Memory B cell (primary cell): ENCODE measurements at regions not wholly inside any gene's neighbourhood (a gene's known extent, or its start where the extent isn't known, plus 50 kb on each side); places are given as distances from the start of the nearest gene placed in this dataset.

Source experiments
- ATAC-seq: fragments of 150-1000 bp; cut with Tn5 transposase; 2 replicates; pipeline ENCODE4 v1.10.0; 2021; ENCODE audit warnings: low read depth, mild to moderate bottlenecking, moderate library complexity
- DNase-seq, 2 donors: peaks; one replicate each; pipeline ENCODE4 v3.0.0; 2022; ENCODE audit warnings: low spot score in 2 of 2
- H3K27ac Mint-ChIP-seq: one replicate; pipeline ENCODE4 v1.8.0; 2022; ENCODE audit warnings: mild to moderate bottlenecking, moderate library complexity, mixed read lengths
- H3K27me3 Mint-ChIP-seq: one replicate; pipeline ENCODE4 v1.8.0; 2022; ENCODE audit warnings: mixed read lengths
- H3K36me3 Mint-ChIP-seq: one replicate; pipeline ENCODE4 v1.8.0; 2022; ENCODE audit warnings: mild to moderate bottlenecking, mixed read lengths
- H3K4me1 Mint-ChIP-seq: one replicate; pipeline ENCODE4 v1.8.0; 2022; ENCODE audit warnings: mixed read lengths
- H3K4me3 Mint-ChIP-seq: one replicate; pipeline ENCODE4 v1.8.0; 2022; ENCODE audit warnings: mild to moderate bottlenecking, moderate library complexity, mixed read lengths
- H3K9me3 Mint-ChIP-seq: one replicate; pipeline ENCODE4 v1.8.0; 2022; ENCODE audit warnings: mixed read lengths

DNA sequence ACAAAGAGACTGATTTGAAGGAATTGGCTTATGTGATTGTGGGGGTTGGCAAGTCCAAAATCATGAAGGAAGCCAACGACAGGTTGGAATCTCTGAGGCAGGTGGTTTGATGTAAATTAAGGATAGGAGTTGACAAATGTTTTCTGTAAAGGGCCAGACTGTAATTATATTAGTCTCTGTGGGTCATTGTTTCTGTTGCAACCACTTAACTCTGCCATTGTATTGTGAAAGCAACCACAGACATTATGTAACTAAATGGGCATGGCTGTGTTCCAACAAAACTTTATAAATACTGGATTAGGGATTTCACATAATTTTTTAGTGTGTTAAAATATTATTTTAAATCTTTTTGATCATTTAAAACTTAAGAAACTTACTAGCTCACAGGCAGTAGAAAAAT lies 199.2 kb upstream of the MYLIP start:
- Mint-ChIP-seq H3K4me1 (peaks cover 2% of the 10 kb centered on the region), H3K27ac (no peak overlapping the region), H3K4me3 (no peak overlapping the region), H3K27me3 (peaks cover 2% of the 10 kb centered on the region), H3K9me3 (peaks cover 14% of the 10 kb centered on the region), H3K36me3 (peaks cover 11% of the 10 kb centered on the region)
- ATAC-seq: no peak
- no peak for DNase-seq

DNA sequence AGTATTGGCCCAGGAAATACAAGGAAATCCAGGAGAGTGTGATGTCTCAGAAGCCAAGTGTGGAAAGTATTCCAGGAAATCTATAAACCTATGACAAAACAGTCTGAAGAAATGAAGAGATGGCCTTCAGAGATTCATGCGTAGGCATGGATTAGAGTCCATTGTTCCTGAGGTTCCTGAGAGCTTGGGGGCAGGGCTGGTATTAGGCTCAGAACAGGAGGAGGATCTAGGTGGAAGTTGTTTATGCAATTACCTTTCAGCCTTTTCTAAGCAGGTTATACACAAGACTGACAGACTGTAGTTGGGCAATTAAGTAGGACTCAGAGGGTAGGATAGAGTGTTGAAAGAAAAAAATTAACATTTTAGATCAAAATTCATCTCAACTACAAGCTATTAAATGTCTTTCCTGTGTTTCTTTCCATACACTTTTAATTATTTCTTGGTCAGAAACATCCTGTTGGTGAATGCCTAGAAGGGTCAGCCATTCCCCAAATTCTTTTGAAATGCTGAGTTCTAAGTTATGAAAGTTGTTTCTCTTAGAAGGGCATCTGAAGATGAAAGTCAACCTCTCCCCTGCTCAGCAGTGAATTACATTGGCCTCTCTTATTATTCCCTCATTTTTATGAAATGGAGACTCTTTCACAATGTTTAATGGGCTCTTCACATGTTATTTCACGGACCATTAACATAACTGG lies 201.2 kb upstream of the MYLIP start:
- H3K4me3 Mint-ChIP-seq: no peak overlapping the region
- DNase-seq (no peak), ATAC-seq (no peak)
- H3K27me3 Mint-ChIP-seq: peaks cover 2% of the 10 kb centered on the region
- peaks cover 11% of the 10 kb centered on the region for H3K36me3 Mint-ChIP-seq
- H3K27ac Mint-ChIP-seq: no peak overlapping the region
- peaks cover 2% of the 10 kb centered on the region for H3K4me1 Mint-ChIP-seq
- H3K9me3 Mint-ChIP-seq: peaks cover 14% of the 10 kb centered on the region

DNA sequence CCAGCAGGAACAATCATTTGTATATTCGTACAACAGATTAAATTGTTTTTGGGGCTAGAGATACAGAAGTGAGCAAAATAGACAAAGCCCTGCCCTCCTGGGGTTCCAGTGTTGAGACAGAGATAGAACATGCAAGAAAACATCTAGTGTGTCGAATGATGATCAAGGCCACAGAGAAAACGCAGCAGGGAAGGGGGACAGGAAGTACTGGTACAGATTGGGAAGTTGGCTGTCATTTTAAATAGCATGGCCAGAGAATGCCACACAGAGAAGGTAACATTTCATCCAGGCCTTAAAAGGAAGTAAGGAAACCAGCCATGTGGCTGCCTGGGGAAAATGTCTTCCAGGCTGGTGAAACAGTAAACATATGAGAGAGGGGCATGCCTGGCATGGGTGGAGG lies 202.6 kb upstream of the MYLIP start:
- ATAC-seq (no peak), DNase-seq (no peak)
- peaks cover 2% of the 10 kb centered on the region for H3K4me1 Mint-ChIP-seq
- peaks cover 2% of the 10 kb centered on the region for H3K27me3 Mint-ChIP-seq
- H3K27ac Mint-ChIP-seq: no peak overlapping the region
- peaks cover 5% of the 10 kb centered on the region for H3K36me3 Mint-ChIP-seq
- H3K9me3 Mint-ChIP-seq: peaks cover 9% of the 10 kb centered on the region
- H3K4me3 Mint-ChIP-seq: no peak overlapping the region

DNA sequence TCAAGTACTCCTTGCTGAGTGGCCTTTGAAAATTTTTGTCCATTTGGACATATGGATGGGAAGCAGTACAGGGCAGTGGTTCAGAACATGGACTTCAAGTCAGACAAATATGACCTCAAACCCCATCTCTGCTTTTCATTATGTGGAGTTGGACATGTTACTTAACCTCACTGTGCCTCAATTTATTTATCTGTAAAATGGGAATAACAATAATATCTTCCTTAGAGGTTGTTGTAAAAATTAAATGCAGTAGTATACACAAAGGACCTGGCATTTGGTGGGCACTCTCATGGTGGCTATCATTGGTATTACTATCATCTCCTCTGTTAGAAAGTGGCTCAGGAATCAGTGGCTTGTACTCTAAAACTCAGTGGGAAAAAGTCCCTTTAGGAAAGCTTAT lies 204.0 kb upstream of the MYLIP start:
- DNase-seq (no peak), ATAC-seq (no peak)
- H3K36me3 Mint-ChIP-seq: peaks cover 4% of the 10 kb centered on the region
- H3K4me3 Mint-ChIP-seq: no peak overlapping the region
- H3K4me1 Mint-ChIP-seq: peaks cover 2% of the 10 kb centered on the region
- H3K9me3 Mint-ChIP-seq: peaks cover 4% of the 10 kb centered on the region
- no peak overlapping the region for H3K27ac Mint-ChIP-seq
- peaks cover 2% of the 10 kb centered on the region for H3K27me3 Mint-ChIP-seq

DNA sequence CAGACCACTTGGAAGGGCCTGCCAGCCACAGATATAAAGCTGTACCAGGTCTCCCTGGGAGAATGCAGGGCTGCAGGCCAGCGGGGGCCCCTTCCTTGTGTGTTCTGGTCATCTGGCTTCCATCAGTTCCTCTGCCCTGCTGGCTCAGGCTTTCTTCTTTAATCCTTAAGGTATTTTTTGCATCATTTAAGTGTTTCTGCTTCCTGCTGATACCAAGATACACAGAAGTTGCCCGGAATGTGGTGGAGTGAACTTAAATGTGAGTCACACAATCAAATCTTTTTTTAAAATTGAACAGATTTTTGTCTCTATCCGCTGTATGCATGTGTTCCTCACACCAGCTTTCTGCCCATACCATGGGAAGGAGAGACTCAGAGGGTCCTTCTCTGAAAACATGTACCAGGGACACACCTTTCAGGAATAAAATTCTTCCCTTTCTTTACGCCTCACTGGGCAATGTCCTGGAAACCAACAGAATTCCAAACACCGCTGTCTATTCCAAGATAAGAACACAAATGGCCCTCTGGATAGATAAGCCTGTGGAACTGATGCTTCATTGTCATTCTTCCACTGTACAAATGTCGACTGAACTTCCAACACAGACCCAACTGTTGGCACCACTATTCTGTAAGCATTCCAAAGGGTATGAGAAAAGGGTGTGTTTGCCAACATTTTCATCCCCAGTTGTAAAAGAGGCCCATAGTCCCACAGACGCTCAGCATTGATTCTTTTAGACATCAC lies 206.2 kb upstream of the MYLIP start:
- Mint-ChIP-seq H3K4me1 (peaks cover 2% of the 10 kb centered on the region), H3K27ac (no peak overlapping the region), H3K27me3 (peaks cover 2% of the 10 kb centered on the region), H3K9me3 (peaks cover 2% of the 10 kb centered on the region), H3K36me3 (peaks cover 2% of the 10 kb centered on the region), H3K4me3 (no peak overlapping the region)
- DNase-seq: no peak
- ATAC-seq: no peak

DNA sequence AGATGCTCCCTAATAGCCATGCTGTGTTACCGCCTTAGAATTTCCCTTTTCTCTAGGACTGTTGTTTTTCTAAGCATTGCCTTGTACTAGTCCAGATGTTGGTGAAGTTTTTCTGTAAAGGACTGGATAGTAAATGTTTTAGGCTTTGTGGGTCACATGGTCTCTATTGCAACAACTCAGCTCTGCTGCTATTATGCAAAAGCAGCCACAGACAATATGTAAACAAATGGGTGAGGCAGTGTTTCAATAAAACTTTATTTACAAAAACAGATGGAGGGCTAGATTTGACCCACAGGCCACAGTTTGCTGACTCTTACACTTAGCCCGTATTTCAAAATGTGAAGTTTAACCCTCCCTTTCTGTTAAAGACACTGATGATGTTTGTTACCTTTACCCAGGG lies 207.6 kb upstream of the MYLIP start:
- H3K27me3 Mint-ChIP-seq: no peaks in the 10 kb centered on the region
- no peaks in the 10 kb centered on the region for H3K36me3 Mint-ChIP-seq
- H3K9me3 Mint-ChIP-seq: no peaks in the 10 kb centered on the region
- no peak for DNase-seq
- H3K4me1 Mint-ChIP-seq: no peaks in the 10 kb centered on the region
- no peak overlapping the region for H3K27ac Mint-ChIP-seq
- H3K4me3 Mint-ChIP-seq: no peak overlapping the region
- ATAC-seq: no peak

DNA sequence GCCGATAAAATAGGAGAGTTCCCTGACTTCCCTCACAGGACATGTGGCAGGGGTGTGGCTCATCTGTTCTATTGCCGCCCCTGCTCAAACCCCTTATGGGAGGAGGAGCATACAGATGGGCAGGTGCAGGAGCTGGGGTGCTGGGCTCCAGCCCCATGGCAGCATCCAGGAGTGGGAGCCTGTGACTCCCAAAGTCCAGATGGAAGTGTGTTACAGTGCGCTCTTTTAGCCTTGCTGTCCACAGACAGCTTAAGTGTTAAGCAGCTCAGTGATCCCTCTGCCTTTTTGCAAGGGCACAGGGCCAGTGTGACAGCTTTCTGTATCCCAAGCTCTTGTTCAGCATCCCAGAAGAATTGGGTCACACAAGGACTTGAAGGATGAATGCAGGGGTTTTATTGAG lies 212.3 kb upstream of the MYLIP start:
- Mint-ChIP-seq H3K9me3 (no peaks in the 10 kb centered on the region), H3K27me3 (no peaks in the 10 kb centered on the region), H3K27ac (no peak overlapping the region), H3K36me3 (no peaks in the 10 kb centered on the region), H3K4me1 (peaks cover 2% of the 10 kb centered on the region), H3K4me3 (no peak overlapping the region)
- no peak for ATAC-seq
- DNase-seq: no peak

DNA sequence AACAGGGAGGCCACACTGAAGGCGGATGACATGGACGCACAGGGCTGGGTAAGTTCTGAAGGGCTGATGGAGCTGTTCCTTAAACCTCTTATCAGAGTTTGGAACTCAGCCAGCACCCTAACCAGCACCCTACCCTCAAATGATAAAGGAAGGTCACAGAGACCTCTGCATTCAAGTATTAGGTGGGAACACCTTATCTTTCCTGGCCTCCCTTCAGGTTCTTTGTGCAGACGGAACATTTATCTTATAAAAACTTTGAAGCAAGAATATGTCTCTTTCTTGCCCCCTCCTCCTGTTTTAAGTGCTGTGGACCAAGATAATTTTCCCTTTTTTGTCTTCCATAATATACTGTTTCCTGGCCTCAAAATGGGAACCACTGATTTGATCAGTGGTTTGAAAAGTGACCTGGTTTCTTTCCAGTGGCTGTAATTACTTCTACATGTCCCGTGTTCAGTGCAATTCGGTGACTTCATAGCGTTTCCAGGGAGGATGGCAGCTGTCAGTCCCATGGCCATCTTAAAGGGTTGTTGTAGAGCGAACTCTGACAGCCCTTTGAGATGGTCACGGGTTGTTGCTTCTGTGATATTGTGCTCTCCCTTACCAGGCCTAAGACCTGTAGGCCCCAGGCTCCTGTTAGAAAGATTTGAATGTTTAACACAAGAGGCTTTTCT lies 213.2 kb upstream of the MYLIP start:
- Mint-ChIP-seq H3K36me3 (no peaks in the 10 kb centered on the region), H3K9me3 (no peaks in the 10 kb centered on the region), H3K27ac (no peak overlapping the region), H3K4me3 (no peak overlapping the region), H3K4me1 (peaks cover 2% of the 10 kb centered on the region), H3K27me3 (no peaks in the 10 kb centered on the region)
- DNase-seq (no peak), ATAC-seq (no peak)

DNA sequence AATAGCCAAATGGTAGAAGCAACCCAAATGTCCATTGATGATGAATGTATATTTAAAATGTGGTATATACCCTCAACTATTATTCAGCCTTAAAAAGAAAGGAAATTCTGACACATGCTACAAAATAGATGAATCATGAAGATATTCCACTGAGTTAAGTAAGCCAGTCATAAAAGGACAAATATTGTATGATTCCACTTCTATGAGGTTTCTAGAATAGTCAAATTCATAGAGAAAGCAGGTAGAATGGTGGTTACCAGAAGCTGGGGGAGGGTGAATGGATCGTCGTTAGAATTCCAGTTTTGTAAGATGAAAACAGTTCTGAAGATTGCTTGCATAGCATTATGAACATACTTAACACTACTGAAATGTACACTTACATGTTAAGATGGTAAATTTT lies 214.3 kb upstream of the MYLIP start:
- H3K9me3 Mint-ChIP-seq: no peaks in the 10 kb centered on the region
- no peak overlapping the region for H3K4me3 Mint-ChIP-seq
- no peaks in the 10 kb centered on the region for H3K36me3 Mint-ChIP-seq
- no peak overlapping the region for H3K27ac Mint-ChIP-seq
- peaks cover 2% of the 10 kb centered on the region for H3K4me1 Mint-ChIP-seq
- no peak for DNase-seq
- no peaks in the 10 kb centered on the region for H3K27me3 Mint-ChIP-seq
- no peak for ATAC-seq

DNA sequence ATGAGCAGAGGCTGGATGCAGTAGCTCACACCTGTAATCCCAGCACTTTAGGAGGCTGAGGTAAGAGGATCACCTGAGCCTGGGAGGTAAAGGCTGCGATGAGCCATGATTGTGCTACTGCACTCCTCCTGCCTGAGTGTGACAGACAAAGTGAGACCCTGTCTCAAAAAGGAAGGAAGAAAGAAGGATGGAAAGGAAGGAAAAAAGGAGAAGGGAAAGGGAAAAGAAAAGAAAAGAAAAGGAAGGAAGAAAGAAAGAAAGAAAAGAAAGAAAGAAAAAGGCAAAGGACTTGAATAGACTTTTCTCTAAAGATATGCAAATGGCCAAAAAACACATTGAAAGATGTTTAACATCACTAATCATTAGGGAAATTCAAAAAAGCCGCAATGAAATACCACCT lies 215.3 kb upstream of the MYLIP start:
- H3K4me1 Mint-ChIP-seq: peaks cover 2% of the 10 kb centered on the region
- no peak for ATAC-seq
- no peak overlapping the region for H3K27ac Mint-ChIP-seq
- no peak overlapping the region for H3K4me3 Mint-ChIP-seq
- DNase-seq: no peak
- H3K36me3 Mint-ChIP-seq: no peaks in the 10 kb centered on the region
- no peaks in the 10 kb centered on the region for H3K27me3 Mint-ChIP-seq
- H3K9me3 Mint-ChIP-seq: no peaks in the 10 kb centered on the region

DNA sequence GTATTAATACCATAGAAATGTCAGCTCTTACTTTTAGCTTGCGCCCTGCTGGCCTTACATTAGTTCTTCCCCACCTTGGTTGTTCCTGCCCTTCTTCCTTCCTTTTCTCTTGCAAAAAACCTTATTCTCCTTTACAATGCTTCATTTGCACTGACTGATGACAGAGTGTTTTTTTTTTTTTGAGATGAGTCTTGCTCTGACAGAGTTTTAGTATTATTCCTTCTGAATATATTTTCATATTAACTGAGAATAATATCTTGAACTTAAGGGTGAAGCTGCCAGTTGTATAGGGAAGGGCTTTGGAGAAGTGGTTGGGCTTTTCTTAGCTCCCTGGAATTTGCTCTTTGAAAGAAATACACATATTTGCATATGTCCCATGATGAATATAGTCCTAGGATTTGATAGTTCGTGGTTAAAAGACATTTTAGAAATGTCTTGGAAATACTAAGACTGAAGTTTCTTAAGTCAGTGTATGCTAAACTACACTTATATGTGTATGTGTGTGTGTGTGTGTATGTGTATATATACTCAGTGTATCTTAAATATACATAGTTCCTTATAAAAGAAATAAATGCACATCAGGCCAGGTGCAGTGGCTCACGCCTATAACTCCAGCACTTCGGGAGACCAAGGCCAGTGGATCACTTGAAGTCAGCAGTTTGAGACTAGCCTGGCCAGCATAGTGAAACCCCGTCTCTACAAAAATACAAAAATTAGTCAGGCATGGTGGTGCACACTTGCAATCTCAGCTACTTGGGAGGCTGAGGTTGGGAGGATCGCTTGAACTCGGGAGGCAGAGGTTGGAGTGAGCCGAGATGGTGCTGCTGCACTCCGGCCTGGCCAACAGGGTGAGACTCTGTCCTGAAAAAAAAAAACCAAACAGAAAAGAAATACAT lies 216.1 kb upstream of the MYLIP start:
- Mint-ChIP-seq H3K4me3 (no peak overlapping the region), H3K4me1 (peaks cover 2% of the 10 kb centered on the region), H3K9me3 (no peaks in the 10 kb centered on the region), H3K27me3 (no peaks in the 10 kb centered on the region), H3K36me3 (no peaks in the 10 kb centered on the region), H3K27ac (no peak overlapping the region)
- DNase-seq (no peak), ATAC-seq (no peak)

DNA sequence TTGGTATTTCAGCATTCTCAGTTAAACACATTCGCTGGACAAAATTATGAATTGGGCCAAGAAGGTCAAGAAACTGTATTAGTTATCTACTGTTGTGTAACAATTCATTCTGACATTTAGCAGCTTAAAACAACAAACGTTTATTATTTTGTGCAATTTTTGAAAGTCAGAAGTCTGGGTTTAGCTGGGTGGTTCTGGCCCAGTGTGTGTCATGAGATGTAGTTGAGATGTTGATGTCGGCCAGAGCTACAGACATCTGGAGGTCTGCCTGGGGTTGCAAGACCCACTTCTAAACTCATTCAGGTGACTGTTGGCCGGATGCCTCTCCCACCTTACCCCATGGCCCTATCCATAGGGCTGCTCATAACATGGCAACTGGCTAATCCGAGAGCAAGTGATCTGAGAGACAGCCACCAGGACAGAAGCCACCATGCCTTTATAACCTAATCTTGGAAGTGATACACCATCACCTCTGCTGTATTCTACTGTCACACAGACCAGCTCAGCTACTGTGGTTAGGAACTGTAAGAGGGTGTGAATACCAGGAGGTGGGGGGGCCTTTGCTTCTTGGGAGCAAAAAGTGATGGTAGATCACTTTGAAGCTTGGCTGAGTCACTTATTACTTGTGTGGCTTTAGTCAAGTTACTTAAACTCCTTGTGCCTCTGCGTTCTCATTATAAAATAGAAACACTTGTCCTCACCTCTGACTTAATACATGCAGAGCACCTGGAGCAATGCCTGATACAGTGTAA lies 217.0 kb upstream of the MYLIP start:
- Mint-ChIP-seq H3K9me3 (no peaks in the 10 kb centered on the region), H3K27ac (no peak overlapping the region), H3K36me3 (no peaks in the 10 kb centered on the region), H3K4me1 (peaks cover 4% of the 10 kb centered on the region), H3K27me3 (no peaks in the 10 kb centered on the region), H3K4me3 (no peak overlapping the region)
- DNase-seq (no peak), ATAC-seq (no peak)

DNA sequence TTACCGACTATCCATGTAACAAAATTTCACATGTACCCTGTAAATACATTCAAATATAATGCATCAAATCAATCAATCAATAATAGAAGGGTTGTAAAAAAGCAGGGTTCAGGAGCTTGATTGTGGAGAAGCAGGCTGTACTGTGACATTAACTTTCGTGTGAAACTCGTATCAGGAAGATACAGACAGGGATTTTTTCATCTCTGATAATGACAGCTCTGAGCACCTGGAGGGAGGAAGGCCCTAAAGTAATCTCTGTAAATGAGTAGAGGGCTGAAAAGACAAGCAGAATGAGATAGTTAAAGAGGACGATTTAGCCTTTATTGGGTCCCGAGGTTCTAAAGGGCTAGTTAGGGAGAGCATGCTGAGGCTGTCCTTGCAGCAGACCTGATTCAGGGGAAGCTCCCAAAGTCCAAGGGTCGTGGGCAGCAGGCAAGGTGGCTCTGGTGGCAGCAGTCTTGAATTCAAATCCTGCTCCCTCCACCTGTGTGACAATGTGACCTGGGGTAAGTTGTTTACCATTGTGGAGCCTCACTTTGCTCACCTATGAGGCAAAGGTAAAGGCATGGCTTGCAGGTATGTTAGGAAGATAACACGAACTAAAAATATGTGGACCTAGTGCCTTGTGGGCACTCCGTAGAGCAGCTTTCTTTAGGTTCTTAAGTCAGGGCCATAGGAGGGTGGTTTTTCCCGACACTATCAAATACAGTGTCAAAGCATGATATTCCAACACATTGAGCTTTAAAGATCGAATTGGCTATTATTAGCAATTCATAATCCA lies 219.4 kb upstream of the MYLIP start:
- no peak for ATAC-seq
- Mint-ChIP-seq H3K4me3 (no peak overlapping the region), H3K27me3 (no peaks in the 10 kb centered on the region), H3K9me3 (no peaks in the 10 kb centered on the region), H3K27ac (no peak overlapping the region), H3K36me3 (no peaks in the 10 kb centered on the region), H3K4me1 (peaks cover 19% of the 10 kb centered on the region)
- no peak for DNase-seq
